HEK293T (cell line): ENCODE measurements at regions not wholly inside any gene's neighbourhood (a gene's known extent, or its start where the extent isn't known, plus 50 kb on each side); places are given as distances from the start of the nearest gene placed in this dataset.

Experiments
- ELF4 ChIP-seq: fragments of 450-650 bp; IDR thresholded peaks from 2 replicates; pipeline ENCODE4 v1.6.1; 2017; ENCODE audit warnings: antibody characterized with exemption
- FOXA1 ChIP-seq: fragments of 450-650 bp; IDR thresholded peaks from 2 replicates; pipeline ENCODE4 v1.6.1; 2016; ENCODE audit warnings: mild to moderate bottlenecking
- FOXM1 ChIP-seq: fragments of 450-650 bp; IDR thresholded peaks from 2 replicates; pipeline ENCODE4 v1.6.1; 2017; ENCODE audit warnings: mild to moderate bottlenecking, borderline replicate concordance

GRCh38 chr6:2512802-2513201, 237.9 kb downstream of the MYLK4 start:
- TF ChIP-seq FOXA1 (no peak), ELF4 (no peak), FOXM1 (no peak)
